GM12878 (cell line): ENCODE measurements at regions not wholly inside any gene's neighbourhood (a gene's known extent, or its start where the extent isn't known, plus 50 kb on each side); places are given as distances from the start of the nearest gene placed in this dataset.

Experiments used
- ATAC-seq: fragments of 200-7000 bp; cut with Tn5 transposase; 3 replicates; pipeline ENCODE4 v1.9.1; 2020; ENCODE audit warnings: mild to moderate bottlenecking, moderate library complexity
- BruUV-seq: library from RNA; stranded (reverse); fragments of 400-500 nt; replicated peaks from 2 replicates; lab custom pipeline; 2021; lab: Mats Ljungman, UMichigan
- CTCF ChIA-PET: fragments of 300-600 bp; sonication (Branson Sonifier 250); formaldehyde crosslinking; extraction: SDS; loops from one replicate; lab custom pipeline; 2021; ENCODE audit warnings: inconsistent platforms; lab: Yijun Ruan, JAX
- POLR2A ChIA-PET: fragments of 350-600 bp; formaldehyde crosslinking; extraction: SDS; loops from one replicate; lab custom pipeline; 2021; ENCODE audit warnings: inconsistent platforms; lab: Charles Lee
- RAD21 ChIA-PET: fragments of 300-600 bp; sonication (Branson Sonifier 250); formaldehyde crosslinking; loops from one replicate; lab custom pipeline; 2023; ENCODE audit warnings: antibody characterized with exemption; ENCODE audit not compliant: unreplicated experiment; lab: Charles Lee
- SMC1A ChIA-PET: fragments of 300-600 bp; sonication (Branson Sonifier 250); formaldehyde crosslinking; loops from one replicate; lab custom pipeline; 2023; ENCODE audit not compliant: unreplicated experiment, uncharacterized antibody; lab: Charles Lee
- DNase-seq: peaks from one replicate; pipeline ENCODE4 v3.0.0-alpha.2; 2011; ENCODE audit warnings: low read depth, low spot score
- FAIRE-seq: peaks from 3 replicates; lab custom pipeline; 2011; peaks lifted over from hg19 to GRCh38; lab: Jason Lieb, UNC
- H2AFZ ChIP-seq: 2 replicates; pipeline ENCODE4 v1.6.0; 2011; ENCODE audit warnings: low read depth, low read length, control low read depth; ENCODE audit not compliant: control insufficient read depth
- H3K27ac ChIP-seq: 2 replicates; pipeline ENCODE4 v1.5.1; 2011; ENCODE audit warnings: control low read depth; ENCODE audit not compliant: control insufficient read depth, insufficient read depth
- H3K27me3 ChIP-seq, 2 experiments: replicated peaks in 1 of 2; 2 replicates each; pipeline versions ENCODE4 v1.6.0 to v1.6.1; 2011; ENCODE audit warnings: low read length in 1 of 2; ENCODE audit not compliant: control insufficient read depth in 2 of 2, insufficient read depth in 2 of 2
- H3K36me3 ChIP-seq, 2 experiments: 2 replicates each; pipeline ENCODE4 v1.5.1; 2011; ENCODE audit warnings: low read length in 1 of 2; ENCODE audit not compliant: control insufficient read depth in 2 of 2, insufficient read depth in 2 of 2
- H3K4me1 ChIP-seq: 2 replicates; pipeline ENCODE4 v1.6.1; 2011; ENCODE audit warnings: mild to moderate bottlenecking, low read length, moderate library complexity, mixed read lengths; ENCODE audit not compliant: control insufficient read depth, insufficient read depth
- H3K4me2 ChIP-seq: 2 replicates; pipeline ENCODE4 v1.6.0; 2011; ENCODE audit warnings: control low read depth; ENCODE audit not compliant: control insufficient read depth, insufficient read depth
- H3K4me3 ChIP-seq: fragments of 200-600 bp; sonication (generic); 2 replicates; pipeline ENCODE4 v1.5.1; 2016
- H3K79me2 ChIP-seq: 2 replicates; pipeline ENCODE4 v1.6.0; 2011; ENCODE audit warnings: low read length; ENCODE audit not compliant: control insufficient read depth, insufficient read depth
- H3K9ac ChIP-seq: 2 replicates; pipeline ENCODE4 v1.8.0; 2011; ENCODE audit warnings: low read length, control low read depth, mixed read lengths; ENCODE audit not compliant: control insufficient read depth, insufficient read depth
- H3K9me3 ChIP-seq: replicated peaks from 3 replicates; pipeline ENCODE4 v1.5.1; 2011; ENCODE audit warnings: mild to moderate bottlenecking, low read length; ENCODE audit not compliant: control insufficient read depth, insufficient read depth
- H4K20me1 ChIP-seq: 2 replicates; pipeline ENCODE4 v1.6.0; 2011; ENCODE audit not compliant: control insufficient read depth, insufficient read depth
- BCL11A ChIP-seq: IDR thresholded peaks from 2 replicates; pipeline ENCODE4 v1.6.1; 2011; ENCODE audit warnings: low read depth, low read length
- BHLHE40 ChIP-seq, 2 experiments: fragments of 450-650 bp in 1 of 2; IDR thresholded peaks; 2 replicates each; pipeline ENCODE4 v1.6.1; 2011 to 2017; ENCODE audit warnings: low read depth in 2 of 2, borderline replicate concordance in 1 of 2, improper control_type of control experiment in 1 of 2, low read length in 1 of 2, mild to moderate bottlenecking in 1 of 2
- EED ChIP-seq: sonication (generic); IDR thresholded peaks from 2 replicates; pipeline ENCODE4 v1.6.1; 2016; ENCODE audit warnings: antibody characterized with exemption, low read depth
- HSF1 ChIP-seq: fragments of 150-350 bp; IDR thresholded peaks from 2 replicates; pipeline ENCODE4 v1.6.1; 2014; ENCODE audit warnings: mild to moderate bottlenecking, low read depth, low read length
- IKZF1 ChIP-seq: fragments of 450-650 bp; conservative IDR thresholded peaks from 2 replicates; pipeline ENCODE4 v1.6.1; 2017; ENCODE audit warnings: antibody characterized with exemption, mild to moderate bottlenecking
- NR2C2 ChIP-seq: IDR thresholded peaks from 2 replicates; pipeline ENCODE4 v1.6.1; 2011; ENCODE audit warnings: borderline replicate concordance, low read depth; ENCODE audit not compliant: control insufficient read depth, insufficient read length
- PAX5 ChIP-seq: IDR thresholded peaks from 2 replicates; pipeline ENCODE4 v1.6.1; 2011; ENCODE audit warnings: low read depth, low read length, borderline replicate concordance
- RELA ChIP-seq: fragments of 450-650 bp; IDR thresholded peaks from 2 replicates; pipeline ENCODE4 v1.8.0; 2014; ENCODE audit warnings: borderline replicate concordance; ENCODE audit not compliant: partially characterized antibody
- RFX5 ChIP-seq: IDR thresholded peaks from 2 replicates; pipeline ENCODE4 v1.6.1; 2011; ENCODE audit warnings: low read depth, low read length, improper control_type of control experiment
- SIN3A ChIP-seq: IDR thresholded peaks from 2 replicates; pipeline ENCODE4 v1.6.1; 2012; ENCODE audit warnings: low read depth, low read length, improper control_type of control experiment
- SUPT20H ChIP-seq: IDR thresholded peaks from 2 replicates; pipeline ENCODE4 v1.6.1; 2011; ENCODE audit warnings: low read depth, mild to moderate bottlenecking, low read length, moderate library complexity, borderline replicate concordance; ENCODE audit not compliant: control insufficient read depth
- ZBTB33 ChIP-seq: fragments of 450-650 bp; IDR thresholded peaks from 2 replicates; pipeline ENCODE4 v1.6.1; 2017; ENCODE audit warnings: mild to moderate bottlenecking
- WGBS: methylation state at CpG from one replicate; pipeline ENCODE4 v1.1.6; 2016; ENCODE audit warnings: low lambda C conversion rate; ENCODE audit not compliant: insufficient replicate concordance, insufficient coverage; ENCODE audit errors: missing lambda C conversion rate; 5-methylcytosine and 5-hydroxymethylcytosine counted together
- in situ Hi-C: fragments of 300-500 bp; cut with MboI; formaldehyde crosslinking; loops from 9 replicates; pipeline ENCODE4 v1.14.3; 2018; ENCODE audit warnings: mixed read lengths
- intact Hi-C: fragments of 100-400 bp; cut with micrococcal nuclease; formaldehyde crosslinking; loops from one replicate; pipeline ENCODE4 v1.14.2; 2022; ENCODE audit not compliant: unreplicated experiment
- TF ChIP-seq, protein P1 (sequence below): fragments of 450-650 bp; IDR thresholded peaks from 2 replicates; pipeline ENCODE4 v1.6.1; 2018; ENCODE audit warnings: borderline replicate concordance, mild to moderate bottlenecking; ENCODE audit not compliant: partially characterized antibody
- TF ChIP-seq, protein P2 (sequence below): fragments of 450-650 bp; formaldehyde crosslinking; IDR thresholded peaks from 2 replicates; pipeline ENCODE4 v1.4.0; 2020; ENCODE audit warnings: mild to moderate bottlenecking, moderate library complexity

GRCh38 chr1:13981142-13981541 lies 281.2 kb downstream of the PRDM2 start:
- no peaks in the 10 kb centered on the region for H3K36me3 ChIP-seq
- no peak overlapping the region for H2AFZ ChIP-seq
- no peaks in the 10 kb centered on the region for H3K79me2 ChIP-seq
- intact Hi-C loops, result no loop called here
- no peak overlapping the region for H3K4me3 ChIP-seq
- DNase-seq (no peak), ATAC-seq (no peak), FAIRE-seq (no peak)
- H3K27ac ChIP-seq, result no peak overlapping the region
- no TSS peak for BruUV-seq
- ChIA-PET CTCF (no interaction called here), RAD21 (no interaction called here), POLR2A (no interaction called here), SMC1A (interaction anchor here (0.5 kb wide), 1 partner anchor 744 kb away, joined by 3 read pairs; no protein-coding TSS in a partner anchor)
- H3K9me3 ChIP-seq, result no peaks in the 10 kb centered on the region
- 75% methylated on average over 2 of the region's 2 CpGs for WGBS
- no peaks in the 10 kb centered on the region; a peak in 1 of 4 replicates for H3K27me3 ChIP-seq
- in situ Hi-C loops, result no loop called here
- H3K9ac ChIP-seq, result no peak overlapping the region
- no peaks in the 10 kb centered on the region for H4K20me1 ChIP-seq
- H3K4me2 ChIP-seq, result no peak overlapping the region
- no peaks in the 10 kb centered on the region for H3K4me1 ChIP-seq
- TF ChIP-seq BHLHE40 (IDR thresholded peaks at IDR 0.05; ENCODE audit: borderline replicate concordance in 1 of 2, low read depth in 2 of 2, low read length in 1 of 2) (no peak), RFX5 (no peak), RELA (no peak), ZBTB33 (no peak), IKZF1 (no peak), SIN3A (no peak), BCL11A (no peak), HSF1 (no peak), EED (no peak), NR2C2 (no peak), PAX5 (no peak), SUPT20H (no peak)
- TF ChIP-seq, protein P1, sequence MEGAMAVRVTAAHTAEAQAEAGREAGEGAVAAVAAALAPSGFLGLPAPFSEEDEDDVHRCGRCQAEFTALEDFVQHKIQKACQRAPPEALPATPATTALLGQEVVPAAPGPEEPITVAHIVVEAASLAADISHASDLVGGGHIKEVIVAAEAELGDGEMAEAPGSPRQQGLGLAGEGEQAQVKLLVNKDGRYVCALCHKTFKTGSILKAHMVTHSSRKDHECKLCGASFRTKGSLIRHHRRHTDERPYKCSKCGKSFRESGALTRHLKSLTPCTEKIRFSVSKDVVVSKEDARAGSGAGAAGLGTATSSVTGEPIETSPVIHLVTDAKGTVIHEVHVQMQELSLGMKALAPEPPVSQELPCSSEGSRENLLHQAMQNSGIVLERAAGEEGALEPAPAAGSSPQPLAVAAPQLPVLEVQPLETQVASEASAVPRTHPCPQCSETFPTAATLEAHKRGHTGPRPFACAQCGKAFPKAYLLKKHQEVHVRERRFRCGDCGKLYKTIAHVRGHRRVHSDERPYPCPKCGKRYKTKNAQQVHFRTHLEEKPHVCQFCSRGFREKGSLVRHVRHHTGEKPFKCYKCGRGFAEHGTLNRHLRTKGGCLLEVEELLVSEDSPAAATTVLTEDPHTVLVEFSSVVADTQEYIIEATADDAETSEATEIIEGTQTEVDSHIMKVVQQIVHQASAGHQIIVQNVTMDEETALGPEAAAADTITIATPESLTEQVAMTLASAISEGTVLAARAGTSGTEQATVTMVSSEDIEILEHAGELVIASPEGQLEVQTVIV, result no peak
- TF ChIP-seq, protein P2, sequence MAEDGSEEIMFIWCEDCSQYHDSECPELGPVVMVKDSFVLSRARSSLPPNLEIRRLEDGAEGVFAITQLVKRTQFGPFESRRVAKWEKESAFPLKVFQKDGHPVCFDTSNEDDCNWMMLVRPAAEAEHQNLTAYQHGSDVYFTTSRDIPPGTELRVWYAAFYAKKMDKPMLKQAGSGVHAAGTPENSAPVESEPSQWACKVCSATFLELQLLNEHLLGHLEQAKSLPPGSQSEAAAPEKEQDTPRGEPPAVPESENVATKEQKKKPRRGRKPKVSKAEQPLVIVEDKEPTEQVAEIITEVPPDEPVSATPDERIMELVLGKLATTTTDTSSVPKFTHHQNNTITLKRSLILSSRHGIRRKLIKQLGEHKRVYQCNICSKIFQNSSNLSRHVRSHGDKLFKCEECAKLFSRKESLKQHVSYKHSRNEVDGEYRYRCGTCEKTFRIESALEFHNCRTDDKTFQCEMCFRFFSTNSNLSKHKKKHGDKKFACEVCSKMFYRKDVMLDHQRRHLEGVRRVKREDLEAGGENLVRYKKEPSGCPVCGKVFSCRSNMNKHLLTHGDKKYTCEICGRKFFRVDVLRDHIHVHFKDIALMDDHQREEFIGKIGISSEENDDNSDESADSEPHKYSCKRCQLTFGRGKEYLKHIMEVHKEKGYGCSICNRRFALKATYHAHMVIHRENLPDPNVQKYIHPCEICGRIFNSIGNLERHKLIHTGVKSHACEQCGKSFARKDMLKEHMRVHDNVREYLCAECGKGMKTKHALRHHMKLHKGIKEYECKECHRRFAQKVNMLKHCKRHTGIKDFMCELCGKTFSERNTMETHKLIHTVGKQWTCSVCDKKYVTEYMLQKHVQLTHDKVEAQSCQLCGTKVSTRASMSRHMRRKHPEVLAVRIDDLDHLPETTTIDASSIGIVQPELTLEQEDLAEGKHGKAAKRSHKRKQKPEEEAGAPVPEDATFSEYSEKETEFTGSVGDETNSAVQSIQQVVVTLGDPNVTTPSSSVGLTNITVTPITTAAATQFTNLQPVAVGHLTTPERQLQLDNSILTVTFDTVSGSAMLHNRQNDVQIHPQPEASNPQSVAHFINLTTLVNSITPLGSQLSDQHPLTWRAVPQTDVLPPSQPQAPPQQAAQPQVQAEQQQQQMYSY (CRISPR knock-in tag), result no peak
